HCT116 (cell line): ENCODE measurements at regions not wholly inside any gene's neighbourhood (a gene's known extent, or its start where the extent isn't known, plus 50 kb on each side); places are given as distances from the start of the nearest gene placed in this dataset.

Source experiments
- ATAC-seq: fragments of 200-7000 bp; cut with Tn5 transposase; 2 replicates; pipeline ENCODE4 v1.9.1; 2020; ENCODE audit warnings: mild to moderate bottlenecking, moderate library complexity
- BruUV-seq: library from RNA; stranded (reverse); fragments of 400-500 nt; replicated peaks from 2 replicates; lab custom pipeline; 2021; lab: Mats Ljungman, UMichigan
- CTCF ChIA-PET: fragments of 300-600 bp; sonication (Branson Sonifier 250); formaldehyde crosslinking; loops from one replicate; lab custom pipeline; 2021; ENCODE audit warnings: antibody characterized with exemption; lab: Charles Lee
- POLR2A ChIA-PET: fragments of 300-600, 350-600 bp; sonication (Branson Sonifier 250); formaldehyde crosslinking; loops from one replicate; lab custom pipeline; 2021; ENCODE audit warnings: antibody characterized with exemption; lab: Charles Lee
- RAD21 ChIA-PET, 2 experiments: fragments of 300-600 bp; sonication (Branson Sonifier 250); formaldehyde crosslinking; loops; one replicate each; lab custom pipeline; 2023; ENCODE audit warnings: low total read pairs in 2 of 2; ENCODE audit not compliant: uncharacterized antibody in 2 of 2, unreplicated experiment in 2 of 2, low non-redundant PET in 1 of 2; lab: Charles Lee
- DNase-seq: peaks from one replicate; pipeline ENCODE4 v3.0.0-alpha.2; 2010; ENCODE audit warnings: low read depth, low spot score
- H2AFZ ChIP-seq: fragments of 200-600 bp; shearing (Covaris generic), sonication (generic); 2 replicates; pipeline ENCODE4 v1.6.1; 2017; ENCODE audit warnings: low read depth, mixed run types, mixed read lengths, antibody characterized with exemption, low read length; ENCODE audit not compliant: poor library complexity, severe bottlenecking
- H3K27ac ChIP-seq: 2 replicates; pipeline ENCODE4 v1.5.1; 2012; ENCODE audit warnings: low read depth, low read length
- H3K27me3 ChIP-seq: fragments of 200-600 bp; sonication (generic); 2 replicates; pipeline ENCODE4 v1.6.1; 2016; ENCODE audit warnings: mixed run types, low read length, mixed read lengths; ENCODE audit not compliant: insufficient read depth
- H3K36me3 ChIP-seq, 2 experiments: fragments of 200-500 bp in 1 of 2; fragments of 200-600 bp in 1 of 2; sonication (Bioruptor generic) in 1 of 2; sonication (generic) in 1 of 2; 2 replicates each; pipeline versions ENCODE4 v1.5.1 to v1.6.1; 2014 to 2016; ENCODE audit warnings: low read length in 2 of 2, inconsistent platforms in 1 of 2, mixed read lengths in 1 of 2, mixed run types in 1 of 2; ENCODE audit not compliant: insufficient read depth in 2 of 2, control insufficient read depth in 1 of 2
- H3K4me1 ChIP-seq, 2 experiments: fragments of 200-600 bp in 1 of 2; sonication (generic) in 1 of 2; 2 replicates each; pipeline versions ENCODE4 v1.5.1 to v1.6.1; 2012 to 2017; ENCODE audit warnings: low read length in 2 of 2, inconsistent platforms in 1 of 2, mild to moderate bottlenecking in 1 of 2, mixed read lengths in 1 of 2, mixed run types in 1 of 2, moderate library complexity in 1 of 2; ENCODE audit not compliant: insufficient read depth in 2 of 2, control insufficient read depth in 1 of 2
- H3K4me2 ChIP-seq: fragments of 200-600 bp; sonication (generic); 2 replicates; pipeline ENCODE4 v1.6.1; 2017; ENCODE audit warnings: mixed run types, low read length, mixed read lengths
- H3K4me3 ChIP-seq, 2 experiments: fragments of 200-600 bp in 1 of 2; sonication (generic) in 1 of 2; replicated peaks in 1 of 2; 2 replicates each; pipeline ENCODE4 v1.5.1; 2011 to 2016; ENCODE audit warnings: low read length in 2 of 2, control low read depth in 1 of 2, low read depth in 1 of 2, mild to moderate bottlenecking in 1 of 2, mixed read lengths in 1 of 2, mixed run types in 1 of 2
- H3K79me2 ChIP-seq: fragments of 200-600 bp; sonication (generic); 2 replicates; pipeline ENCODE4 v1.6.1; 2017; ENCODE audit warnings: mild to moderate bottlenecking, mixed run types, low read length, moderate library complexity, mixed read lengths; ENCODE audit not compliant: insufficient read depth
- H3K9ac ChIP-seq: fragments of 200-600 bp; sonication (generic); 2 replicates; pipeline ENCODE4 v1.6.1; 2016; ENCODE audit warnings: low read length, mixed read lengths
- H3K9me2 ChIP-seq: fragments of 200-600 bp; sonication (generic), shearing (Covaris generic); 2 replicates; pipeline ENCODE4 v1.6.1; 2017; ENCODE audit warnings: mixed run types, mild to moderate bottlenecking, moderate library complexity; ENCODE audit not compliant: insufficient read depth
- H3K9me3 ChIP-seq, 2 experiments: fragments of 200-500 bp in 1 of 2; fragments of 200-600 bp in 1 of 2; sonication (Bioruptor generic) in 1 of 2; sonication (generic) in 1 of 2; 2 replicates each; pipeline ENCODE4 v1.6.1; 2014 to 2017; ENCODE audit warnings: low read length in 2 of 2, mixed read lengths in 2 of 2, inconsistent platforms in 1 of 2, low read depth in 1 of 2, mild to moderate bottlenecking in 1 of 2, mixed run types in 1 of 2, moderate library complexity in 1 of 2; ENCODE audit not compliant: control insufficient read depth in 1 of 2, insufficient read depth in 1 of 2
- H4K20me1 ChIP-seq: fragments of 200-600 bp; sonication (generic), shearing (Covaris generic); 2 replicates; pipeline ENCODE4 v1.6.1; 2017; ENCODE audit warnings: mixed run types, mild to moderate bottlenecking, moderate library complexity; ENCODE audit not compliant: insufficient read depth
- CTCF ChIP-seq, 3 experiments: fragments of 200-600 bp in 1 of 3; sonication (generic) in 1 of 3; IDR thresholded peaks in 2 of 3; conservative IDR thresholded peaks in 1 of 3; 2 replicates each; pipeline ENCODE4 v1.5.1; 2012 to 2017; ENCODE audit warnings: low read depth in 2 of 3, low read length in 2 of 3, antibody characterized with exemption in 1 of 3, borderline replicate concordance in 1 of 3, control low read depth in 1 of 3, mild to moderate bottlenecking in 1 of 3, mixed read lengths in 1 of 3, mixed run types in 1 of 3, moderate library complexity in 1 of 3; ENCODE audit not compliant: insufficient read depth in 1 of 3
- EZH2 ChIP-seq: fragments of 200-600 bp; sonication (generic); IDR thresholded peaks from 2 replicates; pipeline ENCODE4 v1.6.1; 2017; ENCODE audit warnings: antibody characterized with exemption, mixed run types
- EZH2phosphoT487 ChIP-seq: fragments of 200-600 bp; IDR thresholded peaks from 2 replicates; pipeline ENCODE4 v1.6.1; 2018; ENCODE audit warnings: antibody characterized with exemption, borderline replicate concordance
- FOSL1 ChIP-seq: IDR thresholded peaks from 2 replicates; pipeline ENCODE4 v1.6.1; 2012; ENCODE audit warnings: low read depth
- MAX ChIP-seq: IDR thresholded peaks from 2 replicates; pipeline ENCODE4 v1.6.1; 2012
- POLR2A ChIP-seq: IDR thresholded peaks from 2 replicates; pipeline ENCODE4 v1.7.0; 2011; ENCODE audit warnings: borderline replicate concordance; ENCODE audit not compliant: insufficient read depth, insufficient read length; ENCODE audit errors: extremely low read depth
- RAD21 ChIP-seq: IDR thresholded peaks from 2 replicates; pipeline ENCODE4 v1.6.1; 2012; ENCODE audit warnings: low read depth, mild to moderate bottlenecking
- SRF ChIP-seq: IDR thresholded peaks from 2 replicates; pipeline ENCODE4 v1.6.1; 2012; ENCODE audit warnings: low read depth
- TCF7L2 ChIP-seq: IDR thresholded peaks from 2 replicates; pipeline ENCODE4 v1.7.0; 2011; ENCODE audit warnings: borderline replicate concordance, inconsistent platforms; ENCODE audit not compliant: insufficient read depth, insufficient read length; ENCODE audit errors: extremely low read depth
- ZNF274 ChIP-seq: fragments of 200-500 bp; sonication (Bioruptor generic); IDR thresholded peaks from 2 replicates; pipeline ENCODE4 v1.6.1; 2014; ENCODE audit warnings: mild to moderate bottlenecking, low read depth, low read length, inconsistent platforms
- intact Hi-C: fragments of 100-400 bp; cut with micrococcal nuclease; formaldehyde crosslinking; loops from 2 replicates; pipeline ENCODE4 v1.10.0; 2022

GRCh38 chr6:11318835-11319813 is 86.7 kb upstream of the NEDD9 start:
- H3K4me3 ChIP-seq, result no peak overlapping the region
- H3K9me3 ChIP-seq, result no peaks in the 10 kb centered on the region
- CTCF ChIA-PET, result no interaction called here
- intact Hi-C loops, result no loop called here
- ATAC-seq (no peak), DNase-seq (no peak)
- H3K4me1 ChIP-seq, result peaks cover 0 to 20% of the 10 kb centered on the region in 2 experiments; a peak in 3 of 4 replicates
- no peaks in the 10 kb centered on the region for H3K9me2 ChIP-seq
- H4K20me1 ChIP-seq, result no peaks in the 10 kb centered on the region
- no TSS peak for BruUV-seq
- RAD21 ChIA-PET, result no interaction called here
- POLR2A ChIA-PET, result no interaction called here
- H3K27me3 ChIP-seq, result no peaks in the 10 kb centered on the region
- H3K79me2 ChIP-seq, result no peaks in the 10 kb centered on the region
- TF ChIP-seq MAX (no peak), POLR2A (no peak), CTCF (IDR thresholded peaks at IDR 0.05 in 2 of 3, conservative IDR thresholded peaks at IDR 0.05 in 1 of 3; ENCODE audit: borderline replicate concordance in 1 of 3, insufficient read depth in 1 of 3, low read depth in 2 of 3, low read length in 2 of 3) (no peak), EZH2 (no peak), SRF (no peak), ZNF274 (no peak), TCF7L2 (no peak), EZH2phosphoT487 (no peak), FOSL1 (no peak), RAD21 (no peak)
- no peak overlapping the region for H2AFZ ChIP-seq
- H3K36me3 ChIP-seq, result no peaks in the 10 kb centered on the region
- no peak overlapping the region for H3K4me2 ChIP-seq
- no peak overlapping the region for H3K9ac ChIP-seq
- no peak overlapping the region for H3K27ac ChIP-seq
